GM23248 (cell line): ENCODE measurements at regions not wholly inside any gene's neighbourhood (a gene's known extent, or its start where the extent isn't known, plus 50 kb on each side); places are given as distances from the start of the nearest gene placed in this dataset.

Experiments used
- DNase-seq: peaks from one replicate; pipeline ENCODE4 v3.0.0-alpha.2; 2015
- H2AFZ ChIP-seq: fragments of 200-600 bp; sonication (generic); 2 replicates; pipeline ENCODE4 v1.6.1; 2016; ENCODE audit warnings: antibody characterized with exemption
- H3F3A ChIP-seq: fragments of 200-600 bp; sonication (generic); 2 replicates; pipeline ENCODE4 v1.6.1; 2016; ENCODE audit warnings: mild to moderate bottlenecking, antibody characterized with exemption, mixed run types; ENCODE audit not compliant: insufficient read depth
- H3K27ac ChIP-seq: fragments of 200-600 bp; sonication (generic); 2 replicates; pipeline ENCODE4 v1.5.1; 2016; ENCODE audit warnings: mild to moderate bottlenecking
- H3K27me3 ChIP-seq: fragments of 200-600 bp; sonication (generic); replicated peaks from 2 replicates; pipeline ENCODE4 v1.6.1; 2016; ENCODE audit warnings: mild to moderate bottlenecking; ENCODE audit not compliant: insufficient read depth
- H3K36me3 ChIP-seq: fragments of 200-600 bp; sonication (generic); 2 replicates; pipeline ENCODE4 v1.6.1; 2016; ENCODE audit warnings: low read depth, mild to moderate bottlenecking
- H3K4me1 ChIP-seq: fragments of 200-600 bp; sonication (generic); 2 replicates; pipeline ENCODE4 v1.6.1; 2016; ENCODE audit warnings: mild to moderate bottlenecking; ENCODE audit not compliant: insufficient read depth
- H3K4me2 ChIP-seq: fragments of 200-600 bp; sonication (generic); one replicate; pipeline ENCODE4 v1.6.1; 2016; ENCODE audit warnings: mild to moderate bottlenecking; ENCODE audit not compliant: unreplicated experiment
- H3K4me3 ChIP-seq: fragments of 200-600 bp; sonication (generic); 2 replicates; pipeline ENCODE4 v1.5.1; 2016; ENCODE audit warnings: mild to moderate bottlenecking
- H3K79me2 ChIP-seq: fragments of 200-600 bp; sonication (generic); 2 replicates; pipeline ENCODE4 v1.6.1; 2016; ENCODE audit warnings: mild to moderate bottlenecking; ENCODE audit not compliant: insufficient read depth
- H3K9ac ChIP-seq: fragments of 200-600 bp; sonication (generic); 2 replicates; pipeline ENCODE4 v1.6.1; 2016; ENCODE audit warnings: mild to moderate bottlenecking
- H3K9me2 ChIP-seq: fragments of 200-600 bp; sonication (generic); 2 replicates; pipeline ENCODE4 v1.6.1; 2016; ENCODE audit warnings: mixed run types, mild to moderate bottlenecking, moderate library complexity; ENCODE audit not compliant: insufficient read depth
- H3K9me3 ChIP-seq: fragments of 200-600 bp; sonication (generic); one replicate; pipeline ENCODE4 v1.6.1; 2017; ENCODE audit warnings: low read depth
- H4K20me1 ChIP-seq: fragments of 200-600 bp; sonication (generic); 2 replicates; pipeline ENCODE4 v1.6.0; 2016; ENCODE audit not compliant: insufficient read depth
- EZH2 ChIP-seq: fragments of 200-600 bp; sonication (generic); IDR thresholded peaks from 2 replicates; pipeline ENCODE4 v1.6.1; 2018; ENCODE audit warnings: antibody characterized with exemption, mild to moderate bottlenecking; ENCODE audit not compliant: insufficient read depth, poor library complexity, severe bottlenecking
- EZH2phosphoT487 ChIP-seq: fragments of 200-600 bp; sonication (generic); IDR thresholded peaks from 2 replicates; pipeline ENCODE4 v1.6.1; 2018; ENCODE audit warnings: antibody characterized with exemption, moderate library complexity, mild to moderate bottlenecking, low read depth; ENCODE audit not compliant: insufficient read depth
- WGBS, 2 experiments: methylation state at CpG; one replicate each; pipeline ENCODE4 v1.1.6; 2015 to 2017; ENCODE audit warnings: low lambda C conversion rate in 2 of 2, low coverage in 1 of 2; ENCODE audit errors: missing lambda C conversion rate in 2 of 2; 5-methylcytosine and 5-hydroxymethylcytosine counted together
- in situ Hi-C: fragments of 300-500 bp; cut with MboI; formaldehyde crosslinking; loops from 2 replicates; pipeline ENCODE4 v1.15.0; 2020

DNA sequence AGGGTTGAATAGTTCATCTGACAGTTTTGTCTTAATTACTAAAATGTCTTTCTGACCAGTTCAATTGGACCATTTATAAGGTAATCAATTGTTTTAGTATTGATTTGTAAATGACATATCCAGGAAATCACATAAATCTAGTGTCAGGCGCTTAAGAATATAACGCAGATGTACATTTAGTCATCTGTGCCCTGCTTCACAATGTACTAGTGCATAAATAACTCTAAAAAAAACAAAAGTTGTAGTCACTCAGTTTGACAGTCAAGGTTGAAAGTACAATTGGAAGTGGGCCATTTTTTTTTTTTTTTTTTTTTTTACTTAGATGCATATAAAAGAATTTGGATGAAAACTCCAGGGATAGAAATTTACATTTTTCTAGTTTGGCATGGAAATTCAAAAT is 490.4 kb downstream of the PTPRC start:
- Histone ChIP-seq H4K20me1 (no peaks in the 10 kb centered on the region), H3F3A (peaks cover 7% of the 10 kb centered on the region; the same call in 1 of the 2 replicates), H3K4me2 (no peak overlapping the region), H3K9me2 (no peaks in the 10 kb centered on the region), H3K9ac (no peak overlapping the region), H3K27me3 (peaks cover 17% of the 10 kb centered on the region; the same call in 1 of the 2 replicates), H3K27ac (no peak overlapping the region), H3K4me3 (no peak overlapping the region), H3K79me2 (no peaks in the 10 kb centered on the region), H3K9me3 (no peaks in the 10 kb centered on the region), H3K36me3 (no peaks in the 10 kb centered on the region), H3K4me1 (peaks cover 5% of the 10 kb centered on the region), H2AFZ (no peak overlapping the region)
- WGBS, 2 experiments: 56 to 60% methylated on average over 2 of the region's 2 CpGs
- in situ Hi-C loops: no loop called here
- TF ChIP-seq EZH2phosphoT487: no peak
- no peak for TF ChIP-seq EZH2
- DNase-seq: no peak

DNA sequence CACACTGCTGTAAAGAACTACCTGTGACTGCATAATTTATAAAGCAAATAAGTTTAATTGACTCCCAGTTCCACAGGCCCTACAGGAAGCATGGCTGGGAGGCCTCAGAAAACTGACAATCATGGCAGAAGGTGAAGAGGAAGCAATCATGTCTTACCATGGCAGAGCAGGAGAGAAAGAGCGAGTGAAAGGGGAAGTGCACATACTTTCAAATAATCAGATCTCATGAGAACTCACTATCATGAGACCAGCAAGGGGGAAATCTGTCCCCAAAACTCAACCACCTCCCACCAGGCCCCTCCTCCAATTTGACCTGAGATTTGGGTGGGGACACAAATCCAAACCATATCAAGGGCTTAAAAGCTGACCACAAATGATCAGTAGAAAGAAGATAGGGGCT is 493.2 kb downstream of the PTPRC start:
- WGBS, 2 experiments: 72 to 89% methylated on average over 1 of the region's 1 CpG
- Histone ChIP-seq H3F3A (no peaks in the 10 kb centered on the region), H3K27ac (no peak overlapping the region), H3K4me3 (no peak overlapping the region), H4K20me1 (no peaks in the 10 kb centered on the region), H2AFZ (no peak overlapping the region), H3K4me1 (no peaks in the 10 kb centered on the region), H3K4me2 (no peak overlapping the region), H3K9me3 (no peaks in the 10 kb centered on the region), H3K79me2 (no peaks in the 10 kb centered on the region), H3K36me3 (no peaks in the 10 kb centered on the region), H3K9ac (no peak overlapping the region), H3K9me2 (no peaks in the 10 kb centered on the region), H3K27me3 (peaks cover 38% of the 10 kb centered on the region)
- in situ Hi-C loops: no loop called here
- TF ChIP-seq EZH2phosphoT487 (no peak), EZH2 (no peak)
- DNase-seq: no peak

- Histone ChIP-seq H3K4me3 (no peak overlapping the region), H3K4me1 (no peaks in the 10 kb centered on the region), H3F3A (no peaks in the 10 kb centered on the region), H2AFZ (no peak overlapping the region), H3K9me2 (no peaks in the 10 kb centered on the region), H3K9ac (no peak overlapping the region), H3K4me2 (no peak overlapping the region), H3K27ac (no peak overlapping the region), H4K20me1 (no peaks in the 10 kb centered on the region), H3K79me2 (no peaks in the 10 kb centered on the region), H3K27me3 (peaks cover 51% of the 10 kb centered on the region), H3K9me3 (no peaks in the 10 kb centered on the region), H3K36me3 (no peaks in the 10 kb centered on the region)
- 44 to 49% methylated on average over 4 of the region's 4 CpGs for WGBS, 2 experiments
- TF ChIP-seq EZH2: no peak
- TF ChIP-seq EZH2phosphoT487: no peak
- DNase-seq: no peak
- in situ Hi-C loops: no loop called here
Measured at GRCh38 chr1:199135901-199136300, 497.1 kb downstream of the PTPRC start.

DNA sequence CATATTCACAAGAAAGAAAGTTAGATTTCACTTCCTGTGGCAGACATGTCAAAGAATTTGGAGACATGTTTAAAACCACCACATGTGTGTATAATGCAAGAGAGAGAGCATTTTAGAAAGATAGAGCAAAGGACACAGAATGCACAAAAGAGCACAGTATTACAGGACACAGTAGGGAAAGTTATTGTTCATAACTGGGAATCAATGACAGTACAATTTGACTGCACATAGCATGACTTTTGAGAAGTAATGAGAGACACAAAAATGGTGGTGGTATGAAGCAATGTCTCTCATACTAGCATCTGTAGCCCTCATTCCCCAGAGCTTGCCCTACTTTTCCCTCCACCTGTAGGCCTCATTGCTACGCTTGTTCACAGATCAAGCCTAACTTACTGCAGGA is 499.2 kb downstream of the PTPRC start:
- in situ Hi-C loops: no loop called here
- 62 to 73% methylated on average over 1 of the region's 1 CpG for WGBS, 2 experiments
- no peak overlapping the region for H2AFZ ChIP-seq
- no peak overlapping the region for H3K4me2 ChIP-seq
- no peaks in the 10 kb centered on the region for H3K4me1 ChIP-seq
- H3K27ac ChIP-seq: no peak overlapping the region
- no peaks in the 10 kb centered on the region for H3K36me3 ChIP-seq
- no peak for DNase-seq
- no peaks in the 10 kb centered on the region for H3F3A ChIP-seq
- no peaks in the 10 kb centered on the region for H4K20me1 ChIP-seq
- no peaks in the 10 kb centered on the region for H3K79me2 ChIP-seq
- H3K9ac ChIP-seq: no peak overlapping the region
- H3K9me2 ChIP-seq: no peaks in the 10 kb centered on the region
- no peak overlapping the region for H3K4me3 ChIP-seq
- no peaks in the 10 kb centered on the region for H3K9me3 ChIP-seq
- H3K27me3 ChIP-seq: peaks cover 51% of the 10 kb centered on the region
- TF ChIP-seq EZH2phosphoT487: no peak
- no peak for TF ChIP-seq EZH2

GRCh38 chr1:199149591-199149990 is 510.8 kb downstream of the PTPRC start:
- H3K9ac ChIP-seq: no peak overlapping the region
- H3K27me3 ChIP-seq: peaks cover 60% of the 10 kb centered on the region
- H3K36me3 ChIP-seq: no peaks in the 10 kb centered on the region
- H3K4me1 ChIP-seq: no peaks in the 10 kb centered on the region
- no peaks in the 10 kb centered on the region for H4K20me1 ChIP-seq
- no peaks in the 10 kb centered on the region for H3K9me2 ChIP-seq
- H2AFZ ChIP-seq: no peak overlapping the region
- no peaks in the 10 kb centered on the region for H3K79me2 ChIP-seq
- no peak overlapping the region for H3K4me2 ChIP-seq
- DNase-seq: no peak
- in situ Hi-C loops: no loop called here
- H3F3A ChIP-seq: no peaks in the 10 kb centered on the region
- H3K9me3 ChIP-seq: no peaks in the 10 kb centered on the region
- no peak overlapping the region for H3K27ac ChIP-seq
- TF ChIP-seq EZH2 (no peak), EZH2phosphoT487 (no peak)
- 66 to 79% methylated on average over 2 of the region's 2 CpGs for WGBS, 2 experiments
- no peak overlapping the region for H3K4me3 ChIP-seq
